ENCODE measurements at regions not wholly inside any gene's neighbourhood (a gene's known extent, or its start where the extent isn't known, plus 50 kb on each side); places are given as distances from the start of the nearest gene placed in this dataset.
A peak's percentile ranks its signal among the peaks of the same experiment; 100 is the strongest.
"Not testable (repeated sequence)": the region's sequence is repeated elsewhere in the genome, so short reads cannot be mapped to it uniquely, and the experiment has no call there.

DNA sequence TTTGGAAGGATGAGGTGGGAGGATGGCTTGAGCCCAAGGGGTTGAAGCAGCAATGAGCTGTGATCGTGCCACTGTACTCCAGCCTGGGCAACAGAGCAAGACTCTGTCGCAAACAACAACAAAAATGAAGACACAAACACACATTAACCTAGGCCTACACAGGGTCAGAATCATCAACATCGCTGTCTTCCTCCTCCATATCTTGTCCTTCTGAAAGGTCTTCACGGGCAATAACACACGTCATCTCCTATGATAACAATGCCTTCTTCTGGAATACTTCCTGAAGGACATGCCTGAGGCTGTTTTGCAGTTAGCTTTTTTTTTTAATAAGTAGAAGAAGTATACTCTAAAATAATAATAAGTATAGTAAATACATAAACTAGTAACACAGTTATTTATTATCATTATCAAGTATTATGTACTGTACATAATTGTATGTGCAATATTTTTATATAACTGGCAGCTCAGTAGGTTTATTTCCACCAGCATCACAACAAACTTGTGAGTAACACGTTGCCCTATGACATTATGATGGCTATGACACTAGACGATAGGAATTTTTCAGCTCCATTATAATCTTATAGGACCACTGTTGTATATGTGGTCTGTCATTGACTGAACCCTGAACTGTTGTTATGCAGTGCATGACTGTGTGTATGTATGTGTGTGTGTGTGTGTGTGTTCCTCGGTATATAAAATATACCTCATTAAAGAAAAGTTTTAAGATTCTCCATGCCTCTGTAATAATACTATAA, 69.2 kb upstream of the MAML3 start:
- no peaks in the 10 kb centered on the region for H3K36me3 Mint-ChIP-seq (ENCODE audit: low read depth)
- H3K9me3 Mint-ChIP-seq, result no peaks in the 10 kb centered on the region
- ATAC-seq (replicated peaks), result no peak
- H3K4me3 Mint-ChIP-seq, result no peak overlapping the region
- no peaks in the 10 kb centered on the region for H3K4me1 Mint-ChIP-seq
- H3K27me3 Mint-ChIP-seq, result no peaks in the 10 kb centered on the region
- H3K27ac Mint-ChIP-seq, result no peak overlapping the region

DNA sequence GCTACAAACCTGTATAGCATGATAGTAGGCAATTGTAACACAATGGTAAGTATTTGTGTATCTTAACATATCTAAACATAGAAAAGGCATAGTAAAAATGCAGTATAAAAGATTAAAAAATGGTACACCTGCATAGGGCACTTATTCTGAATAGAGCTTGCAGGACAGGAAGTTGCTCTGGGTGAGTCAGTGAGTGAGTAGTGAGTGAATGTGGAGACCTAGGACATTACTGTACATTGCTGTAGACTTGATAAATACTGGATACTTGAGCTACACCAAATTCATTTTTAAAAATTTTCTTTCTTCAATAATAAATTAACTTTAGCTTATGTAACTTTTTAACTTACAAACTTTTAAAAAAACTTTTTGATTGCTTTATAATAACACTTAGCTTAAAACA, 68.2 kb upstream of the MAML3 start:
- Mint-ChIP-seq H3K27ac (no peak overlapping the region), H3K9me3 (no peaks in the 10 kb centered on the region), H3K4me1 (no peaks in the 10 kb centered on the region), H3K27me3 (no peaks in the 10 kb centered on the region), H3K4me3 (no peak overlapping the region), H3K36me3 (ENCODE audit: low read depth) (no peaks in the 10 kb centered on the region)
- ATAC-seq (replicated peaks), result peak; percentile 40

DNA sequence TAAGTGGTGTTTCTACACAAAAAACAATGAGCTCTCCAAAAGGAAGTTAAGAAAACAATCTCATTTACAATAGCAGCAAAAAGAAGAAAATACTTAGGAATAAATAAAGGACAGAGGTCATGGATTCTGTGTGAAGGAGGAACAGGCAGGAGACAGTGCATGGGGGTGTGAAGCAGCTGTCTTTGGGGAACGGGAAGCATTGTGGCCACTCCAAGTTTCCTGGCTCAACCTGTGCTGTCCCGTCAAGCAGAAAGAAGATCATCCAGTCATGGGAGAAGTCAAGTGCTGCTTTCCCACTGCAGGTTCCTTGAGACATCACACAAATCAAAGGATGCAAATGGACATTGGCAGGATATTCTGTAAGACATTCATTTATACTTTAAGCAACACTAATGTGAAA, 66.1 kb upstream of the MAML3 start:
- no peak for ATAC-seq (replicated peaks)
- Mint-ChIP-seq H3K27ac (no peak overlapping the region), H3K4me1 (no peaks in the 10 kb centered on the region), H3K27me3 (peaks cover 2% of the 10 kb centered on the region), H3K4me3 (no peak overlapping the region), H3K36me3 (ENCODE audit: low read depth) (no peaks in the 10 kb centered on the region), H3K9me3 (no peaks in the 10 kb centered on the region)

DNA sequence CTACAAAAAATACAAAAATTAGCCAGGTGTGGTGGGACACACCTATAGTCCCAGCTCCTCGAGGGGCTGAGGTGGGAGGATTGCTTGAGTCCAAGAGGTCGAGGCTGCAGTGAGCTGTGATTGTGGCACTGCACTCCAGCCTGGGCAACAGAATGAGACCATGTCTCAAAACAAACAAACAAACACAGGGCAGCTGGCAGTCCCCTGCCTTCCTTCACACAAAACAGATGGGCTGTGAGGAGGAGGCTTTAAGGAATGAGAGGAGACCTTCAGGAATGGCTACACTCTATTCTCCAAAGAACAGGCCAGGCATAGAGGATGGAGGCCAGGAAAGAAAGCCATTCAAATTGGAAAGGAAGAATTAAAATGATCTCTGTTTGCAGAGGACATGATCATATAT, 65.6 kb upstream of the MAML3 start:
- no peaks in the 10 kb centered on the region for H3K4me1 Mint-ChIP-seq
- H3K9me3 Mint-ChIP-seq, result no peaks in the 10 kb centered on the region
- peaks cover 7% of the 10 kb centered on the region for H3K27me3 Mint-ChIP-seq
- H3K4me3 Mint-ChIP-seq, result no peak overlapping the region
- H3K36me3 Mint-ChIP-seq (ENCODE audit: low read depth), result no peaks in the 10 kb centered on the region
- ATAC-seq (replicated peaks), result no peak
- H3K27ac Mint-ChIP-seq, result no peak overlapping the region

DNA sequence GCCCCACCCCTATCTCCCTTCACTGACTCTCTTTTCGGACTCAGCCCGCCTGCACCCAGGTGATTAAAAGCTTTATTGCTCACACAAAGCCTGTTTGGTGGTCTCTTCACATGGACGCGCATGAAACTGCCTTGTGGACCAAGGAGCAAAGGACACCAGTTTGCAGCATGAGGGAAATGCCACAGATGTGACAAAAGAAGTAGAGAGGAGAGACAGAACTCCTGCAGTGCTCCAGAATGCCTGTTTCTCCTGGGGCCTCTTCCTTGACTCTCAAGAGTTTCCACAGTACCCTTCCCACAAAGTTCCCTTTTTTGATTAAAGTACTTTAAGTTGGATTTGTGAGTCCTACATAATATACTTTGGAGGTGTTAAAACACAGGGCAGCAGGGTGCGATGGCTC, 65.1 kb upstream of the MAML3 start:
- not testable (repeated sequence) for H3K27me3 Mint-ChIP-seq; H3K4me1 Mint-ChIP-seq; H3K9me3 Mint-ChIP-seq; H3K4me3 Mint-ChIP-seq; H3K36me3 Mint-ChIP-seq (ENCODE audit: low read depth); H3K27ac Mint-ChIP-seq; ATAC-seq (replicated peaks)

DNA sequence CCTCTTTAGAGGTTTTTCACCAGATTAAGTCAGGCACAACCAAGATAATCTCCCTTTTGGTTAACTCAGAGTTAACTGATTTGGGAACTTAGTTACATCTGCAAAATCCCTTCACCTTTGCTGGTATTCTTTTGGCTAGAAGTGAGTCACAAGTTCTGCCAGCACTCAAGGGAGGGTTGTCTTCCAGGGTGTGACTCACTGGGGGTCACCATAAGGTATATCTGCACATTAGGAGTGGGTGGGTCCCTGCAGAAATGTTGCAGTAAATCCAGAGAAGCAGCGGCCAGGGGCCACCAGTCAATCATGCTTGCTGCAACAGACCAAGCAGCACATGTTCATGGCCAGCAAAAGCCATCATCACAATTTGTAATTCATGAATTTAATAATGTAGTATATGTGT, 59.8 kb upstream of the MAML3 start:
- H3K27ac Mint-ChIP-seq, result no peak overlapping the region
- H3K4me1 Mint-ChIP-seq, result no peaks in the 10 kb centered on the region
- no peak for ATAC-seq (replicated peaks)
- no peak overlapping the region for H3K4me3 Mint-ChIP-seq
- no peaks in the 10 kb centered on the region for H3K36me3 Mint-ChIP-seq (ENCODE audit: low read depth)
- H3K27me3 Mint-ChIP-seq, result peaks cover 8% of the 10 kb centered on the region
- H3K9me3 Mint-ChIP-seq, result no peaks in the 10 kb centered on the region

DNA sequence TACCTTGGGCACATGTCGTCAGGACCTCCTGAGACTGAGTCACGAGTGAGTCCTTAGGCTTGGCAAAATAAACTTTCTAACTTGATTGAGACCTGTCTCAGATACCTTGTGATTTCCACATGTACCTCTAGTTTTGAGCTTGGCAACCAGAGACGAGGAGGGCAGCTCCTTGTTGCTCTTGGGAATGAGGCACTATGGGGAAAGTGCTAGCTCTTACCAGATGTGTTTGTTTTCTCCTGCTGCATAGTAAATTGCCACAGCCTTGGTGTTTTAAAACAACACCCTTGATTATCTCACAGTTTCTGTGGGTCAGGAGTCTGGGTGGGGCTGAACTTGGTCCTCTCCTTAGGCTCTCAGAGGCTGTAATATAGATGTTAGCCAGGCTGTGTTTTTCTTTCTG, 59.1 kb upstream of the MAML3 start:
- no peaks in the 10 kb centered on the region for H3K9me3 Mint-ChIP-seq
- no peak overlapping the region for H3K4me3 Mint-ChIP-seq
- peaks cover 8% of the 10 kb centered on the region for H3K27me3 Mint-ChIP-seq
- no peak for ATAC-seq (replicated peaks)
- H3K4me1 Mint-ChIP-seq, result no peaks in the 10 kb centered on the region
- H3K27ac Mint-ChIP-seq, result no peak overlapping the region
- H3K36me3 Mint-ChIP-seq (ENCODE audit: low read depth), result no peaks in the 10 kb centered on the region

DNA sequence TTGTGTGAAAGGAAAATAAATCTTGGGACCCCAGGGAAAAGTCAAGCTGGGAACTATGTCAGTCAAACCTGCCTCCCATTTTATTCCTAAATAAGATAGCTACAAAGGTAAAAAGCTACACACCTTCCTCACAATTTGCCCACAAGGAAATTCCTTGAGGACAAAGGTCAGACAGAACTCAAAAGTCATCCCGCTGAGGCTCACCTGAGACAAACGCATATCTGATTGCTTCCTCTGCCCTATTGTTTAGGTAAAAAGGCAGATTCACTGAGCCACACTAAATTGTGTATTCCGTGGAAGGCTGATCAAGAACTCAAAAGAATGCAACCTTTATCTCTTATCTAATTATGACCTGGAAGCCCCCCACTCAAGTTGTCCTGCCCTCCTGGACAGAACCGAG, 58.7 kb upstream of the MAML3 start:
- Mint-ChIP-seq H3K9me3 (no peaks in the 10 kb centered on the region), H3K27me3 (peaks cover 8% of the 10 kb centered on the region), H3K36me3 (ENCODE audit: low read depth) (no peaks in the 10 kb centered on the region), H3K4me1 (no peaks in the 10 kb centered on the region), H3K4me3 (no peak overlapping the region), H3K27ac (no peak overlapping the region)
- ATAC-seq (replicated peaks), result no peak

DNA sequence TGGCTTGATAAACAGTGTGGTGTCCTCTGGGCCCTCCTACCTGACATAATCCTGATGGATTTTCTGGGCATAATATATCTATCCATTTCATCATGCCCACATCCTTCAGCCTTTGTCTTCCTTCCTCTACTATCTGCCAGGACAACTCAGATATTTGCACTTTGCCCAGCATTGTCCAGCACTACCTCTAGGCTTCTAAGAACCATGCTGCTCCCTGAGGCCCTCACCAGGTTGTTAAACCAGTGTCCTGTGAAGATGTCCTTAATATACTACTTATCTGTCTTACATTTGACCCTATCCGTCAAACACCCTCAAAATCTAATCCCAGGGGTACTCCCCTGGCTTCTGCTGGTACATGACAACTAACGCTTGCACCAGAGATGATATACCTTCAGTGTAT, 58.2 kb upstream of the MAML3 start:
- H3K4me1 Mint-ChIP-seq, result no peaks in the 10 kb centered on the region
- no peaks in the 10 kb centered on the region for H3K36me3 Mint-ChIP-seq (ENCODE audit: low read depth)
- H3K9me3 Mint-ChIP-seq, result no peaks in the 10 kb centered on the region
- no peak overlapping the region for H3K4me3 Mint-ChIP-seq
- no peak for ATAC-seq (replicated peaks)
- no peak overlapping the region for H3K27ac Mint-ChIP-seq
- peaks cover 8% of the 10 kb centered on the region for H3K27me3 Mint-ChIP-seq

DNA sequence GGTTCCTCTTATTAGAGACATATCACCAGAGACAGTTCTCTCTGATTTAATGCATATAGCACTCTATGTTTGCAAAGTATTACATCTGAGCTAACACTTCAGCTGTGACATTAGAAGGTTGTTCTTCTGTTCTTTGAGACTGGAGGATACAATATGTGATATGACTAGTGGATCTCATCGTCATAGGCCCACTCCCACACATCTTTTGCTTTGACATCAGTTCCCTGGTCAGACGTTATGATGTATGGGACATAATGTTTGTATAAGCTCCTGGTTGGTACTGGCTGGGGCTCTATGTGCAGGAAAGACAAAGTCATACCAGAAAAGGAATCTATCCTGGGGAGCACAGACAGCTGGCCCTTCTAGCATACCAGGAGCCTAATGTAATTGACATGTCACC, 57.7 kb upstream of the MAML3 start:
- no peak overlapping the region for H3K4me3 Mint-ChIP-seq
- no peaks in the 10 kb centered on the region for H3K4me1 Mint-ChIP-seq
- ATAC-seq (replicated peaks), result peak; percentile 44
- H3K27me3 Mint-ChIP-seq, result peaks cover 8% of the 10 kb centered on the region
- H3K36me3 Mint-ChIP-seq (ENCODE audit: low read depth), result no peaks in the 10 kb centered on the region
- H3K27ac Mint-ChIP-seq, result no peak overlapping the region
- no peaks in the 10 kb centered on the region for H3K9me3 Mint-ChIP-seq

DNA sequence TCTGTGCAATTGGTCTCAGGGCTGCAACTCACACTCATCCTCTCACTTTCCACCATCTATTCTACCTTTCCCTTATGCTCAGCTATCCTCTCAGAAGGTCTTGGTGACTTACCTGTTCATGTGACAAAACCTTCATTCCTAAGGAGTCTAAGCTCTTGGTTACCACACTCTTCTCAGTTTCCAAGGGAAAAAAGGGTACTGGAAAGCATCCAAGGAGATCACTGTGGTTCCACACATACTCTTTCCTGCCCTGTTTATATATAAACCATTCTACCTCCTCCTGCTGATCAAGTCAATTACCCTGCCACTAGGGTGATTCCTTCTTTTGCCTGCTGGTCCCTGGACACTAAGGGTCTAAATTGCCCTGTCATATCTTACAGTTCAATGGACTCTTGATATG, 57.2 kb upstream of the MAML3 start:
- H3K9me3 Mint-ChIP-seq, result no peaks in the 10 kb centered on the region
- peaks cover 8% of the 10 kb centered on the region for H3K27me3 Mint-ChIP-seq
- H3K36me3 Mint-ChIP-seq (ENCODE audit: low read depth), result no peaks in the 10 kb centered on the region
- H3K4me3 Mint-ChIP-seq, result no peak overlapping the region
- no peak for ATAC-seq (replicated peaks)
- H3K4me1 Mint-ChIP-seq, result no peaks in the 10 kb centered on the region
- no peak overlapping the region for H3K27ac Mint-ChIP-seq

DNA sequence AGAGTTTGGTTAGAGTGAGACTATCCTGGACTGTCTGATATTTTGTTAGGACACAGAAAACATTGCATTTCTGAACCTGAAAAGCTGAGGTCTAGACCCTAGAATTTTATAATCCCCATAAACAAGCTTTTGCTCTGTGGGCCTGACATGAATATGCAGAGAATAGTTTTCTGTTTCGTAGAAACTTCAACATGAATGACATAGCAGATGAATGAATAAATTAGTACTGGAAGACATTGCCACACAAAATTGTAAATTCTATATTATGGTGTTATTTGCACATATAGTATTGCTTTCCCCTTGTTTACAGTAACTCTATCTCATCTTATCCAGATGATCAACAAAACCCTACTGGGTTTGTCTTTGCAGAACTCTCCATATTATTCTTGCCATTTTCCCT, 54.9 kb upstream of the MAML3 start:
- ATAC-seq (replicated peaks), result no peak
- Mint-ChIP-seq H3K36me3 (ENCODE audit: low read depth) (no peaks in the 10 kb centered on the region), H3K27ac (no peak overlapping the region), H3K4me1 (no peaks in the 10 kb centered on the region), H3K27me3 (no peaks in the 10 kb centered on the region), H3K9me3 (no peaks in the 10 kb centered on the region), H3K4me3 (no peak overlapping the region)

Data from activated T-helper 17 cell treated with anti-CD3 and anti-CD28 coated beads, Interleukin-2, amount 50 U/mL, for 72 hours (primary cell).